ENCODE measurements at regions not wholly inside any gene's neighbourhood (a gene's known extent, or its start where the extent isn't known, plus 50 kb on each side); places are given as distances from the start of the nearest gene placed in this dataset.

GRCh38 chr10:34024282-34024681, 689.8 kb upstream of the NRP1 start:
- H3K27ac ChIP-seq (ENCODE audit: low read length in 2 of 2): no peak overlapping the region
- TF ChIP-seq CTCF (IDR thresholded peaks at IDR 0.05) (no peak), EZH2 (IDR thresholded peaks at IDR 0.05; ENCODE audit: borderline replicate concordance, insufficient read depth, low read depth, low read length, poor library complexity, severe bottlenecking) (no peak)
- Mint-ChIP-seq H3K4me1 (no peaks in the 10 kb centered on the region), H3K4me3 (no peak overlapping the region), H3K9me3 (ENCODE audit: insufficient read depth) (peaks cover 2% of the 10 kb centered on the region), H3K27me3 (no peaks in the 10 kb centered on the region), H3K27ac (no peak overlapping the region)
- no peaks in the 10 kb centered on the region for H3K36me3 ChIP-seq (replicated peaks in 1 of 2; ENCODE audit: control extremely low read depth in 1 of 2, control insufficient read depth in 1 of 2, extremely low read depth in 1 of 2, insufficient read depth in 2 of 2, low read length in 1 of 2)
- no peak overlapping the region for H3K9ac ChIP-seq (ENCODE audit: low read length)
- peaks cover 0 to 16% (median 0%) of the 10 kb centered on the region in 3 donors for H3K9me3 ChIP-seq (ENCODE audit: control extremely low read depth in 1 of 3, control insufficient read depth in 2 of 3, insufficient read depth in 1 of 3, low read length in 2 of 3)
- H3K27me3 ChIP-seq (replicated peaks in 1 of 4; ENCODE audit: control extremely low read depth in 1 of 4, control insufficient read depth in 3 of 4, insufficient read depth in 4 of 4, low read length in 3 of 4): no peaks in the 10 kb centered on the region
- H4K20me1 ChIP-seq (ENCODE audit: control insufficient read depth, insufficient read depth, low read length, poor library complexity, severe bottlenecking): no peaks in the 10 kb centered on the region
- CTCF ChIA-PET: no interaction called here
- no peak overlapping the region for H2AFZ ChIP-seq (ENCODE audit: insufficient read depth, low read depth, low read length, poor library complexity, severe bottlenecking)
- no peaks in the 10 kb centered on the region for H3K4me1 ChIP-seq (ENCODE audit: control insufficient read depth in 2 of 2, insufficient read depth in 2 of 2, low read length in 2 of 2)
- intact Hi-C loops (cut with micrococcal nuclease): no loop called here
- no peak overlapping the region for H3K4me2 ChIP-seq (replicated peaks; ENCODE audit: low read depth, low read length, poor library complexity, severe bottlenecking)
- 71% methylated on average over 1 of the region's 3 CpGs for WGBS (ENCODE audit: insufficient coverage)
- H3K79me2 ChIP-seq (ENCODE audit: control insufficient read depth, insufficient read depth, low read length): no peaks in the 10 kb centered on the region
- no peak for DNase-seq
- H3K4me3 ChIP-seq (ENCODE audit: control extremely low read depth in 1 of 5, extremely low read depth in 1 of 5, insufficient read depth in 1 of 5, low read depth in 2 of 5, low read length in 4 of 5): no peak overlapping the region
- POLR2A ChIA-PET: no interaction called here
- ATAC-seq (ENCODE audit: low read depth): no peak

- no peak overlapping the region for H3K9ac ChIP-seq (ENCODE audit: low read length)
- peaks cover 0 to 14% (median 0%) of the 10 kb centered on the region in 3 donors for H3K9me3 ChIP-seq (ENCODE audit: control extremely low read depth in 1 of 3, control insufficient read depth in 2 of 3, insufficient read depth in 1 of 3, low read length in 2 of 3)
- Mint-ChIP-seq H3K4me1 (no peaks in the 10 kb centered on the region), H3K27me3 (no peaks in the 10 kb centered on the region), H3K9me3 (ENCODE audit: insufficient read depth) (peaks cover 2% of the 10 kb centered on the region), H3K4me3 (no peak overlapping the region), H3K27ac (no peak overlapping the region)
- no peak for TF ChIP-seq CTCF (IDR thresholded peaks at IDR 0.05)
- TF ChIP-seq EZH2 (IDR thresholded peaks at IDR 0.05; ENCODE audit: borderline replicate concordance, insufficient read depth, low read depth, low read length, poor library complexity, severe bottlenecking): no peak
- ChIA-PET POLR2A (no interaction called here), CTCF (no interaction called here)
- no peaks in the 10 kb centered on the region for H3K27me3 ChIP-seq (replicated peaks in 1 of 4; ENCODE audit: control extremely low read depth in 1 of 4, control insufficient read depth in 3 of 4, insufficient read depth in 4 of 4, low read length in 3 of 4)
- intact Hi-C loops (cut with micrococcal nuclease): no loop called here
- ATAC-seq (ENCODE audit: low read depth): no peak
- no peaks in the 10 kb centered on the region for H3K4me1 ChIP-seq (ENCODE audit: control insufficient read depth in 2 of 2, insufficient read depth in 2 of 2, low read length in 2 of 2)
- H3K79me2 ChIP-seq (ENCODE audit: control insufficient read depth, insufficient read depth, low read length): no peaks in the 10 kb centered on the region
- no peaks in the 10 kb centered on the region for H3K36me3 ChIP-seq (replicated peaks in 1 of 2; ENCODE audit: control extremely low read depth in 1 of 2, control insufficient read depth in 1 of 2, extremely low read depth in 1 of 2, insufficient read depth in 2 of 2, low read length in 1 of 2)
- H3K27ac ChIP-seq (ENCODE audit: low read length in 2 of 2): no peak overlapping the region
- 100% methylated on average over 4 of the region's 6 CpGs for WGBS (ENCODE audit: insufficient coverage)
- no peak overlapping the region for H2AFZ ChIP-seq (ENCODE audit: insufficient read depth, low read depth, low read length, poor library complexity, severe bottlenecking)
- DNase-seq: no peak
- no peaks in the 10 kb centered on the region for H4K20me1 ChIP-seq (ENCODE audit: control insufficient read depth, insufficient read depth, low read length, poor library complexity, severe bottlenecking)
- no peak overlapping the region for H3K4me2 ChIP-seq (replicated peaks; ENCODE audit: low read depth, low read length, poor library complexity, severe bottlenecking)
- H3K4me3 ChIP-seq (ENCODE audit: control extremely low read depth in 1 of 5, extremely low read depth in 1 of 5, insufficient read depth in 1 of 5, low read depth in 2 of 5, low read length in 4 of 5): no peak overlapping the region
These were observed 687.7 kb upstream of the NRP1 start for GRCh38 chr10:34022195-34022594.

All from B cell (primary cell).